WTC11 (cell line): ENCODE measurements at regions not wholly inside any gene's neighbourhood (a gene's known extent, or its start where the extent isn't known, plus 50 kb on each side); places are given as distances from the start of the nearest gene placed in this dataset.

ENCODE experiments used
- ATAC-seq: fragments of 200-7000 bp; cut with Tn5 transposase; 2 replicates; pipeline ENCODE4 v1.10.0; 2021; ENCODE audit warnings: mild to moderate bottlenecking, moderate library complexity
- CTCF ChIA-PET: fragments of 300-600 bp; sonication (Branson Sonifier 250); formaldehyde crosslinking; loops from one replicate; lab custom pipeline; 2021; ENCODE audit warnings: antibody characterized with exemption; lab: Charles Lee
- POLR2A ChIA-PET: fragments of 350-600 bp; sonication (Branson Sonifier 250); formaldehyde crosslinking; loops from one replicate; lab custom pipeline; 2021; ENCODE audit warnings: antibody characterized with exemption; lab: Charles Lee
- DNase-seq: peaks from one replicate; pipeline ENCODE4 v3.0.0; 2021; ENCODE audit warnings: low spot score
- H3K27ac Mint-ChIP-seq: 2 replicates; pipeline ENCODE4 v1.8.0; 2021; ENCODE audit warnings: mixed read lengths
- H3K27me3 Mint-ChIP-seq: 2 replicates; pipeline ENCODE4 v1.8.0; 2021; ENCODE audit warnings: low read depth, mild to moderate bottlenecking, moderate library complexity, mixed read lengths
- H3K36me3 Mint-ChIP-seq: 2 replicates; pipeline ENCODE4 v1.8.0; 2021; ENCODE audit warnings: mixed read lengths
- H3K4me1 Mint-ChIP-seq: 2 replicates; pipeline ENCODE4 v1.8.0; 2022; ENCODE audit warnings: mixed read lengths
- H3K4me3 Mint-ChIP-seq: 2 replicates; pipeline ENCODE4 v1.8.0; 2021; ENCODE audit warnings: mild to moderate bottlenecking, moderate library complexity, mixed read lengths
- H3K9me3 Mint-ChIP-seq: 2 replicates; pipeline ENCODE4 v1.8.0; 2021; ENCODE audit warnings: mixed read lengths
- CBFB ChIP-seq: sonication (generic); formaldehyde crosslinking; IDR thresholded peaks from 2 replicates; pipeline ENCODE4 v1.8.1; 2022; ENCODE audit warnings: mild to moderate bottlenecking, low read depth, missing genetic modification reagents
- E2F1 ChIP-seq: sonication (generic); formaldehyde crosslinking; IDR thresholded peaks from 2 replicates; pipeline ENCODE4 v1.8.0; 2022; ENCODE audit warnings: mild to moderate bottlenecking, missing genetic modification reagents
- E2F4 ChIP-seq: sonication (generic); formaldehyde crosslinking; IDR thresholded peaks from 2 replicates; pipeline ENCODE4 v1.8.1; 2022; ENCODE audit warnings: low read depth, mild to moderate bottlenecking, moderate library complexity, missing genetic modification reagents, borderline replicate concordance
- ELF4 ChIP-seq: sonication (generic); formaldehyde crosslinking; IDR thresholded peaks from 2 replicates; pipeline ENCODE4 v1.8.1; 2022; ENCODE audit warnings: low read depth, mild to moderate bottlenecking, moderate library complexity, missing genetic modification reagents
- ESRRA ChIP-seq: sonication (generic); formaldehyde crosslinking; IDR thresholded peaks from 2 replicates; pipeline ENCODE4 v1.8.1; 2022; ENCODE audit warnings: mild to moderate bottlenecking, missing genetic modification reagents, borderline replicate concordance
- FOXJ3 ChIP-seq: sonication (generic); formaldehyde crosslinking; IDR thresholded peaks from 2 replicates; pipeline ENCODE4 v1.9.0; 2021; ENCODE audit warnings: missing genetic modification reagents, mild to moderate bottlenecking, borderline replicate concordance
- GABPB1 ChIP-seq: sonication (generic); formaldehyde crosslinking; IDR thresholded peaks from 2 replicates; pipeline ENCODE4 v1.8.1; 2023; ENCODE audit warnings: mild to moderate bottlenecking, missing genetic modification reagents
- GRHL2 ChIP-seq: fragments of 250-450 bp; sonication (Bioruptor Pico); IDR thresholded peaks from 2 replicates; pipeline ENCODE4 v1.8.0; 2022; ENCODE audit warnings: mild to moderate bottlenecking, moderate library complexity; ENCODE audit not compliant: insufficient replicate concordance, severe bottlenecking
- HMGXB4 ChIP-seq: sonication (generic); formaldehyde crosslinking; IDR thresholded peaks from 2 replicates; pipeline ENCODE4 v1.8.1; 2023; ENCODE audit warnings: mild to moderate bottlenecking, moderate library complexity, missing genetic modification reagents
- JAZF1 ChIP-seq: fragments of 250-450 bp; sonication (Bioruptor Pico); IDR thresholded peaks from 2 replicates; pipeline ENCODE4 v1.9.0; 2021; ENCODE audit warnings: moderate library complexity, mild to moderate bottlenecking, inconsistent platforms
- KAT7 ChIP-seq: sonication (generic); formaldehyde crosslinking; IDR thresholded peaks from 2 replicates; pipeline ENCODE4 v1.8.1; 2023; ENCODE audit warnings: missing genetic modification reagents, mild to moderate bottlenecking, borderline replicate concordance
- MYBL2 ChIP-seq: sonication (generic); formaldehyde crosslinking; IDR thresholded peaks from 2 replicates; pipeline ENCODE4 v1.8.1; 2023; ENCODE audit warnings: mild to moderate bottlenecking, moderate library complexity, missing genetic modification reagents
- NFATC4 ChIP-seq: fragments of 250-450 bp; sonication (Bioruptor Pico); IDR thresholded peaks from 2 replicates; pipeline ENCODE4 v1.9.0; 2021; ENCODE audit warnings: mild to moderate bottlenecking
- RELA ChIP-seq: sonication (generic); formaldehyde crosslinking; IDR thresholded peaks from 2 replicates; pipeline ENCODE4 v1.8.1; 2022; ENCODE audit warnings: missing genetic modification reagents, mild to moderate bottlenecking, borderline replicate concordance
- RORB ChIP-seq: fragments of 250-450 bp; sonication (Bioruptor Pico); IDR thresholded peaks from 2 replicates; pipeline ENCODE4 v1.9.0; 2021; ENCODE audit warnings: mild to moderate bottlenecking
- SMAD3 ChIP-seq: sonication (generic); formaldehyde crosslinking; IDR thresholded peaks from 2 replicates; pipeline ENCODE4 v1.8.0; 2022; ENCODE audit warnings: missing genetic modification reagents, mild to moderate bottlenecking, borderline replicate concordance
- USF2 ChIP-seq: sonication (generic); formaldehyde crosslinking; IDR thresholded peaks from 2 replicates; pipeline ENCODE4 v1.8.1; 2023; ENCODE audit warnings: mild to moderate bottlenecking, missing genetic modification reagents, moderate library complexity
- ZNF232 ChIP-seq: sonication (generic); formaldehyde crosslinking; IDR thresholded peaks from 2 replicates; pipeline ENCODE4 v1.8.0; 2022; ENCODE audit warnings: mild to moderate bottlenecking, missing genetic modification reagents
- ZNF396 ChIP-seq: fragments of 250-450 bp; sonication (Bioruptor Pico); IDR thresholded peaks from 2 replicates; pipeline ENCODE4 v1.8.0; 2021; ENCODE audit warnings: mild to moderate bottlenecking, moderate library complexity, borderline replicate concordance
- ZNF416 ChIP-seq: fragments of 250-450 bp; sonication (Bioruptor Pico); IDR thresholded peaks from 2 replicates; pipeline ENCODE4 v1.9.0; 2021; ENCODE audit warnings: mild to moderate bottlenecking, inconsistent platforms
- ZNF671 ChIP-seq: fragments of 250-450 bp; sonication (Bioruptor Pico); IDR thresholded peaks from 2 replicates; pipeline ENCODE4 v1.8.0; 2021; ENCODE audit warnings: mild to moderate bottlenecking
- TF ChIP-seq, protein P1 (sequence below): fragments of 250-450 bp; sonication (Bioruptor Pico); IDR thresholded peaks from 2 replicates; pipeline ENCODE4 v1.9.0; 2021; ENCODE audit warnings: moderate library complexity, mild to moderate bottlenecking, inconsistent platforms, borderline replicate concordance
- TF ChIP-seq, protein P2 (sequence below): sonication (generic); formaldehyde crosslinking; conservative IDR thresholded peaks from 2 replicates; pipeline ENCODE4 v1.8.1; 2022; ENCODE audit warnings: mild to moderate bottlenecking, missing genetic modification reagents
- TF ChIP-seq, protein P3 (sequence below): sonication (generic); formaldehyde crosslinking; IDR thresholded peaks from 2 replicates; pipeline ENCODE4 v1.8.1; 2023; ENCODE audit warnings: mild to moderate bottlenecking, missing genetic modification reagents, moderate library complexity

GRCh38 chr6:112717401-112717800 lies 370.3 kb downstream of the RFPL4B start:
- no peaks in the 10 kb centered on the region for H3K27me3 Mint-ChIP-seq
- no peak for TF ChIP-seq FOXJ3 (CRISPR knock-in tag)
- no peak for TF ChIP-seq ZNF232 (CRISPR knock-in tag)
- TF ChIP-seq GRHL2 (CRISPR knock-in tag), result no peak
- no peak for TF ChIP-seq E2F4 (CRISPR knock-in tag)
- TF ChIP-seq KAT7 (CRISPR knock-in tag), result no peak
- no peak for TF ChIP-seq GABPB1
- TF ChIP-seq, protein P1, sequence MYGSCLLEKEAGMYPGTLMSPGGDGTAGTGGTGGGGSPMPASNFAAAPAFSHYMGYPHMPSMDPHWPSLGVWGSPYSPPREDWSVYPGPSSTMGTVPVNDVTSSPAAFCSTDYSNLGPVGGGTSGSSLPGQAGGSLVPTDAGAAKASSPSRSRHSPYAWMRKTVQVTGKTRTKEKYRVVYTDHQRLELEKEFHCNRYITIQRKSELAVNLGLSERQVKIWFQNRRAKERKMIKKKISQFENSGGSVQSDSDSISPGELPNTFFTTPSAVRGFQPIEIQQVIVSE (CRISPR knock-in tag), result no peak
- no peak for TF ChIP-seq E2F1 (CRISPR knock-in tag)
- no peak for TF ChIP-seq MYBL2 (CRISPR knock-in tag)
- TF ChIP-seq, protein P2, sequence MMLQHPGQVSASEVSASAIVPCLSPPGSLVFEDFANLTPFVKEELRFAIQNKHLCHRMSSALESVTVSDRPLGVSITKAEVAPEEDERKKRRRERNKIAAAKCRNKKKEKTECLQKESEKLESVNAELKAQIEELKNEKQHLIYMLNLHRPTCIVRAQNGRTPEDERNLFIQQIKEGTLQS, result no peak
- TF ChIP-seq USF2 (CRISPR knock-in tag), result no peak
- no peak for TF ChIP-seq RELA (CRISPR knock-in tag)
- no peak for TF ChIP-seq ZNF671 (CRISPR knock-in tag)
- no peak for TF ChIP-seq ELF4 (CRISPR knock-in tag)
- TF ChIP-seq SMAD3 (CRISPR knock-in tag), result no peak

DNA sequence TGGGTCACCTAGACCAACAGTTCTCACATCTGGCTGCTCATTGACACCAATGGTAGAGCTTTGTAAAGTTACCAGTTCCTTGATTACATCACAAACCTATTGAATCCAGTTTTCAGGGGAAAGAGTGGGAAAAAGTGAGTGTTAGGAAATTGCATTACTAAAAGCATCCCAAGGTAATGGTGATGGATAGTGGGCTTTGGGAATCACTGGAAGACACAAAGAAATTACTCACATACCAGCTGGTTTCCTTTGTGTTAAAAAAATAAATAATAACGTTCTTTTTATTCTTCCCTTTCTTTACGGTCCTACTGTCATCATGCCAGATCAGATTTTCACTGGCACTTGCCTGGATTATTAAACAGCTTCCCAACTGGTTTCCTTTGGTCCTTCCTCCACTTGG lies 370.7 kb downstream of the RFPL4B start:
- Mint-ChIP-seq H3K4me3 (no peak overlapping the region), H3K27me3 (no peaks in the 10 kb centered on the region), H3K4me1 (no peaks in the 10 kb centered on the region), H3K9me3 (peaks cover 6% of the 10 kb centered on the region), H3K27ac (no peak overlapping the region), H3K36me3 (no peaks in the 10 kb centered on the region)
- TF ChIP-seq E2F1 (CRISPR knock-in tag) (no peak), ZNF396 (CRISPR knock-in tag) (no peak)
- ChIA-PET CTCF (no interaction called here), POLR2A (no interaction called here)
- no peak for DNase-seq
- no peak for ATAC-seq

More at GRCh38 chr6:112717401-112717800, 370.3 kb downstream of the RFPL4B start:
- Mint-ChIP-seq H3K9me3 (peaks cover 6% of the 10 kb centered on the region), H3K4me3 (no peak overlapping the region), H3K4me1 (no peaks in the 10 kb centered on the region), H3K27ac (no peak overlapping the region), H3K36me3 (no peaks in the 10 kb centered on the region)
- no peak for ATAC-seq
- ChIA-PET POLR2A (no interaction called here), CTCF (no interaction called here)
- DNase-seq, result no peak

GRCh38 chr6:112725541-112726085 lies 378.5 kb downstream of the RFPL4B start:
- Mint-ChIP-seq H3K27me3 (no peaks in the 10 kb centered on the region), H3K27ac (no peak overlapping the region), H3K36me3 (no peaks in the 10 kb centered on the region), H3K4me1 (no peaks in the 10 kb centered on the region), H3K9me3 (peaks cover 3% of the 10 kb centered on the region; the same call in 1 of the 2 replicates), H3K4me3 (no peak overlapping the region)
- POLR2A ChIA-PET, result no interaction called here
- ATAC-seq (no peak), DNase-seq (no peak)
- CTCF ChIA-PET, result no interaction called here
- TF ChIP-seq E2F1 (CRISPR knock-in tag), result no peak
- no peak for TF ChIP-seq NFATC4 (CRISPR knock-in tag)
- TF ChIP-seq ESRRA, result no peak
- TF ChIP-seq RORB, result no peak
- no peak for TF ChIP-seq JAZF1 (CRISPR knock-in tag)
- TF ChIP-seq, protein P3, sequence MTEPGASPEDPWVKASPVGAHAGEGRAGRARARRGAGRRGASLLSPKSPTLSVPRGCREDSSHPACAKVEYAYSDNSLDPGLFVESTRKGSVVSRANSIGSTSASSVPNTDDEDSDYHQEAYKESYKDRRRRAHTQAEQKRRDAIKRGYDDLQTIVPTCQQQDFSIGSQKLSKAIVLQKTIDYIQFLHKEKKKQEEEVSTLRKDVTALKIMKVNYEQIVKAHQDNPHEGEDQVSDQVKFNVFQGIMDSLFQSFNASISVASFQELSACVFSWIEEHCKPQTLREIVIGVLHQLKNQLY (CRISPR knock-in tag), result no peak
- no peak for TF ChIP-seq CBFB
- TF ChIP-seq ZNF416 (CRISPR knock-in tag), result no peak
- TF ChIP-seq HMGXB4 (CRISPR knock-in tag), result no peak
